ENCODE measurements at regions not wholly inside any gene's neighbourhood (a gene's known extent, or its start where the extent isn't known, plus 50 kb on each side); places are given as distances from the start of the nearest gene placed in this dataset.

- Histone ChIP-seq H3K4me3 (ENCODE audit: low read depth, low read length) (no peak overlapping the region), H3K9me3 (no peaks in the 10 kb centered on the region), H3K27me3 (replicated peaks; ENCODE audit: control insufficient read depth, insufficient read depth, low read length) (no peaks in the 10 kb centered on the region), H3K4me1 (no peaks in the 10 kb centered on the region), H3K36me3 (ENCODE audit: control insufficient read depth, insufficient read depth, low read length) (no peaks in the 10 kb centered on the region)
- peaks cover 18% of the 10 kb centered on the region for H3K27me3 Mint-ChIP-seq (ENCODE audit: insufficient read depth, unreplicated experiment)
- H3K27ac Mint-ChIP-seq (ENCODE audit: unreplicated experiment) = no peak overlapping the region
- H3K4me1 Mint-ChIP-seq (ENCODE audit: low read depth, unreplicated experiment) = no peaks in the 10 kb centered on the region
- intact Hi-C loops (cut with micrococcal nuclease; ENCODE audit: unreplicated experiment) = no loop called here
- ChIA-PET CTCF (no interaction called here), POLR2A (no interaction called here)
- H3K36me3 Mint-ChIP-seq (ENCODE audit: insufficient read depth, unreplicated experiment) = no peaks in the 10 kb centered on the region
- DNase-seq = no peak
- H3K9me3 Mint-ChIP-seq (ENCODE audit: unreplicated experiment) = no peaks in the 10 kb centered on the region
- no peak for TF ChIP-seq CTCF (IDR thresholded peaks at IDR 0.05; ENCODE audit: insufficient read depth in 1 of 2, low read depth in 1 of 2, low read length in 1 of 2, severe bottlenecking in 1 of 2, unreplicated experiment in 1 of 2)
- no peak overlapping the region for H3K4me3 Mint-ChIP-seq (ENCODE audit: unreplicated experiment)
- BruUV-seq (replicated peaks) = no TSS peak
Observed at GRCh38 chr6:122877302-122877701, 88.2 kb downstream of the SMPDL3A start.

- H3K4me1 Mint-ChIP-seq (ENCODE audit: low read depth, unreplicated experiment) = no peaks in the 10 kb centered on the region
- Histone ChIP-seq H3K36me3 (ENCODE audit: control insufficient read depth, insufficient read depth, low read length) (no peaks in the 10 kb centered on the region), H3K4me1 (no peaks in the 10 kb centered on the region), H3K4me3 (ENCODE audit: low read depth, low read length) (no peak overlapping the region), H3K9me3 (no peaks in the 10 kb centered on the region), H3K27me3 (replicated peaks; ENCODE audit: control insufficient read depth, insufficient read depth, low read length) (no peaks in the 10 kb centered on the region)
- BruUV-seq (replicated peaks) = no TSS peak
- no peaks in the 10 kb centered on the region for H3K36me3 Mint-ChIP-seq (ENCODE audit: insufficient read depth, unreplicated experiment)
- H3K27ac Mint-ChIP-seq (ENCODE audit: unreplicated experiment) = no peak overlapping the region
- intact Hi-C loops (cut with micrococcal nuclease; ENCODE audit: unreplicated experiment) = no loop called here
- peaks cover 21% of the 10 kb centered on the region for H3K27me3 Mint-ChIP-seq (ENCODE audit: insufficient read depth, unreplicated experiment)
- ChIA-PET POLR2A (no interaction called here), CTCF (no interaction called here)
- H3K9me3 Mint-ChIP-seq (ENCODE audit: unreplicated experiment) = no peaks in the 10 kb centered on the region
- no peak overlapping the region for H3K4me3 Mint-ChIP-seq (ENCODE audit: unreplicated experiment)
- no peak for DNase-seq
- TF ChIP-seq CTCF (IDR thresholded peaks at IDR 0.05; ENCODE audit: insufficient read depth in 1 of 2, low read depth in 1 of 2, low read length in 1 of 2, severe bottlenecking in 1 of 2, unreplicated experiment in 1 of 2) = no peak
Observed at GRCh38 chr6:122878796-122879195, 89.7 kb downstream of the SMPDL3A start.

- H3K27ac Mint-ChIP-seq (ENCODE audit: unreplicated experiment) = no peak overlapping the region
- H3K4me3 Mint-ChIP-seq (ENCODE audit: unreplicated experiment) = no peak overlapping the region
- no peaks in the 10 kb centered on the region for H3K4me1 Mint-ChIP-seq (ENCODE audit: low read depth, unreplicated experiment)
- H3K27me3 ChIP-seq (replicated peaks; ENCODE audit: control insufficient read depth, insufficient read depth, low read length) = no peaks in the 10 kb centered on the region
- no peaks in the 10 kb centered on the region for H3K9me3 Mint-ChIP-seq (ENCODE audit: unreplicated experiment)
- H3K9me3 ChIP-seq = no peaks in the 10 kb centered on the region
- no peak for TF ChIP-seq CTCF (IDR thresholded peaks at IDR 0.05; ENCODE audit: insufficient read depth in 1 of 2, low read depth in 1 of 2, low read length in 1 of 2, severe bottlenecking in 1 of 2, unreplicated experiment in 1 of 2)
- no TSS peak for BruUV-seq (replicated peaks)
- intact Hi-C loops (cut with micrococcal nuclease; ENCODE audit: unreplicated experiment) = no loop called here
- H3K27me3 Mint-ChIP-seq (ENCODE audit: insufficient read depth, unreplicated experiment) = peaks cover 9% of the 10 kb centered on the region
- no peaks in the 10 kb centered on the region for H3K36me3 ChIP-seq (ENCODE audit: control insufficient read depth, insufficient read depth, low read length)
- CTCF ChIA-PET = no interaction called here
- no peaks in the 10 kb centered on the region for H3K4me1 ChIP-seq
- H3K4me3 ChIP-seq (ENCODE audit: low read depth, low read length) = no peak overlapping the region
- DNase-seq = no peak
- POLR2A ChIA-PET = no interaction called here
- H3K36me3 Mint-ChIP-seq (ENCODE audit: insufficient read depth, unreplicated experiment) = no peaks in the 10 kb centered on the region
Observed at GRCh38 chr6:122886481-122886880, 97.4 kb downstream of the SMPDL3A start.

Measured in Caco-2 (cell line).